Epidermal melanocyte (primary cell): ENCODE measurements at regions not wholly inside any gene's neighbourhood (a gene's known extent, or its start where the extent isn't known, plus 50 kb on each side); places are given as distances from the start of the nearest gene placed in this dataset.
A peak's percentile ranks its signal among the peaks of the same experiment; 100 is the strongest.

Experiments used
- DNase-seq: peaks from one replicate; pipeline ENCODE4 v3.0.0; 2011; ENCODE audit warnings: low spot score; ENCODE audit not compliant: insufficient read length

- no peak for DNase-seq
These were observed 250.6 kb upstream of the PLET1 start for GRCh38 chr11:112511271-112511670.

- DNase-seq = no peak
These were observed 251.3 kb upstream of the PLET1 start for GRCh38 chr11:112511911-112512310.

GRCh38 chr11:112513417-112513816 is 252.8 kb upstream of the PLET1 start:
- no peak for DNase-seq

GRCh38 chr11:112514011-112514740 is 253.5 kb upstream of the PLET1 start:
- DNase-seq = no peak

GRCh38 chr11:112516261-112516660 is 255.6 kb upstream of the PLET1 start:
- no peak for DNase-seq

- no peak for DNase-seq
These were observed 256.1 kb upstream of the PLET1 start for GRCh38 chr11:112516755-112517154.

- no peak for DNase-seq
These were observed 257.7 kb upstream of the PLET1 start for GRCh38 chr11:112518371-112518770.

- DNase-seq = no peak
These were observed 259.1 kb upstream of the PLET1 start for GRCh38 chr11:112519751-112520150.

- DNase-seq = no peak
These were observed 259.7 kb upstream of the PLET1 start for GRCh38 chr11:112520354-112520753.

GRCh38 chr11:112522536-112522935 is 261.9 kb upstream of the PLET1 start:
- DNase-seq = no peak

- DNase-seq = no peak
These were observed 262.4 kb upstream of the PLET1 start for GRCh38 chr11:112523031-112523430.

GRCh38 chr11:112523477-112523876 is 262.8 kb upstream of the PLET1 start:
- DNase-seq = peak; percentile 36

GRCh38 chr11:112523951-112524350 is 263.3 kb upstream of the PLET1 start:
- DNase-seq = peak; percentile 60

GRCh38 chr11:112524798-112525197 is 264.1 kb upstream of the PLET1 start:
- no peak for DNase-seq

GRCh38 chr11:112525270-112525669 is 264.6 kb upstream of the PLET1 start:
- no peak for DNase-seq

GRCh38 chr11:112525844-112526590 is 265.4 kb upstream of the PLET1 start:
- no peak for DNase-seq

GRCh38 chr11:112526699-112527416 is 266.2 kb upstream of the PLET1 start:
- no peak for DNase-seq

- DNase-seq = no peak
These were observed 268.4 kb upstream of the PLET1 start for GRCh38 chr11:112529071-112529470.

GRCh38 chr11:112532506-112532905 is 271.8 kb upstream of the PLET1 start:
- DNase-seq = no peak

- DNase-seq = no peak
These were observed 273.0 kb upstream of the PLET1 start for GRCh38 chr11:112533682-112534081.

- DNase-seq = no peak
These were observed 273.5 kb upstream of the PLET1 start for GRCh38 chr11:112534208-112534607.

GRCh38 chr11:112537026-112537425 is 276.4 kb upstream of the PLET1 start:
- no peak for DNase-seq
